ENCODE measurements at regions not wholly inside any gene's neighbourhood (a gene's known extent, or its start where the extent isn't known, plus 50 kb on each side); places are given as distances from the start of the nearest gene placed in this dataset.

DNA sequence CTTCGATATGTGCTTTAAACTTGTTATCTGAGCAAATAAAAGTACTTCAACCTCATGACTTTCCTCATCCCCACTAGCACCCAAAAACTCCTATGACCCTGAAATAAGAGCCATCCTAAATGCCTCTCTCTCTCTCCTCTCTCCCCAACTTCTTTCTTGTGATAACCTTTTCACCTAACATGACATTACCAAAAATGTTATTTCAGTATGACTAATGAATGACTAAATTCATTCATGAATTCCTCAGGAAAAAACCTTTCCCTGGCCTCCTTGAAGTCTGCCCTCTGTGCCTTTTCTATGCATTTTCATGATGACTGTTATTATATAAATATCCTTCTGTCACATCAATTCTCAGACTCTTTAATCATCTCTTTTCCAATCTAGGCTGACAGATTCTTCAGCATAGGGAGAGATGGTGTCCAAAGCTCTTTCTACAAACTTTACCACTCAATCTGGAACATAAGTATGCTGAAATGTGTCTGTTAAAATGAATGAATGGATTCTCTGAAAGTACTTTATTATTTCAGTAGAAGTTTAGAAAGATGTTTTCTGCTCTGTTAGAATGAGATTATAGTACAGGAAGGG, 114.3 kb upstream of the GGTLC1 start:
- DNase-seq (ENCODE audit: low read depth): no peak

- no peak for DNase-seq (ENCODE audit: low read depth)
These were observed 113.7 kb upstream of the GGTLC1 start for GRCh38 chr20:24102290-24102689.

- DNase-seq (ENCODE audit: low read depth): peak; percentile 18
These were observed 111.9 kb upstream of the GGTLC1 start for GRCh38 chr20:24100370-24101011.

DNA sequence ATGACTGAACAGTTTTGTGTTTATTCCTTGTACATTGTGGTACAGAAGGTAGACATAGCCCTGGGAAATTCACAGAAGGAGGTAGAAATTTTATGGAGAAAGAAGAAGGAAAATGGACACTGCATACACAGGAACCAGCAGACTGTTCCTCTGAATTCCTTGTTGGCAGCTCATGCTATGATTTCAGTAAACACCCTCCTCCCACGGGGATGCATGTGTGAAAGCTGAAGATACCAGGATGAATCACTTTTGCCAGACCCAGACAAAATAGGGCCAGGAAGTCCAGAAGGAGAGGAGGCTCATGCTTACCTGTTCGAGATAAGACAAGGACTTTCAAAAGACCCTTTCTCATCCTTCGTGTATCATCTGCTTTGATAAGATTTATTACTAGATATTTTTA, 110.3 kb upstream of the GGTLC1 start:
- no peak for DNase-seq (ENCODE audit: low read depth)

- no peak for DNase-seq (ENCODE audit: low read depth)
These were observed 109.1 kb upstream of the GGTLC1 start for GRCh38 chr20:24097506-24098245.

GRCh38 chr20:24096864-24097450, 108.4 kb upstream of the GGTLC1 start:
- no peak for DNase-seq (ENCODE audit: low read depth)

DNA sequence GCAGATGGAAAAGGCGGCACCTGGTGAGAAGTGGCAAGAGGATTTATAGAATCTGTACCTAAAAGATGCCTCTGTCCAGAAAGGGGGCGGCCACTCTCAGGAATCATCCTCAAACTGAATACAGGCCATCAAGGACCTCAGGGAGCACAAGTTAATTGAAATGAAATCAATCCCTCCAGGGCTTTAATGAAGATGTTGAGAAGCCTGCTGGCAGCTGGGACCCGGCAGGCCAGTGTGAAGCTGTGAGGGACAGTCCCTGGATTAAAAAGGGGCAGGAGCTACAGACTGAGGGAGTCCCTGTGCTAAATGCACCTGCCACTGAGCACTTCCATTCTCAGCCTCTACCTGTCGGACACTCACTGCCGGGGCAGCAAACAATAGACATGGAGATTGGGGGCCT, 107.7 kb upstream of the GGTLC1 start:
- no peak for DNase-seq (ENCODE audit: low read depth)

DNA sequence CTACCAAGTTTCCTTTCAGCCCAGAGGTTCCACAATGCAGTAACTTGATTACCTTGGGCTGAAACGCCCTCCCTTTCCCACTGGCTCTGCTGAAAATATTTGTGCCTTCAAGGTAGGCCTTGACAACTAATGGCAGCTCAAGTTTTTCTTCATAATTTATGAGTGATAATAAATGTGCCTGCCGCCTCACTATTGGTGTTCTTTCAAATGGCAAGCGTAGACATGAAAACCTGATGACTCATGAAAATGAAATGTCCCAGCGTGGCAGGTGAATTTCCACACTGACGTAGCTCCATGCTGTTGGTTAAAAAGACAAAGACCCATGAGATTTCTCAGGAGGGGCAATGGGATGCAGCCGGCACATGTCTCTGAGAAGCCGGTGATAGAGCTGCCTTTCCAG, 107.2 kb upstream of the GGTLC1 start:
- DNase-seq (ENCODE audit: low read depth): no peak

- no peak for DNase-seq (ENCODE audit: low read depth)
These were observed 106.7 kb upstream of the GGTLC1 start for GRCh38 chr20:24095303-24095702.

- DNase-seq (ENCODE audit: low read depth): no peak
These were observed 101.0 kb upstream of the GGTLC1 start for GRCh38 chr20:24089576-24089975.

DNA sequence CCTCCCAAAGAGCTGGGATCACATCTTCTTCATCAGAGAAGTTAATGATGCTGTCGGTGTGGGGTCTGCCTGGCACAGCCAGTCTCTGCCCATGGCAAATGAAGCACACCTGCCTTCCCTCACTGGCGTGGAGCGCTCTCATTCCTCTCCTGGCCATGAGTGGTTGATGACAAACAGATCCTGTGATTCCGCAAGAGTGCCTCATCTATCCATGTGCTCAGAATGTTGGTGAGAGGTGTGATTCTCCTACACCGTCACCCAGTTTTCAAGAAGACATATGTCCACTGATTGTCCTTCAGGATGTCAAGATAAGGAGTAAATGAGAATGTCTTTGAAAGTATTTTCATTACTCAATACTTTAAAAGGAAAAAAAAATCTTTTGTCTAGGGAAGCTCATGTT, 97.5 kb upstream of the GGTLC1 start:
- no peak for DNase-seq (ENCODE audit: low read depth)

DNA sequence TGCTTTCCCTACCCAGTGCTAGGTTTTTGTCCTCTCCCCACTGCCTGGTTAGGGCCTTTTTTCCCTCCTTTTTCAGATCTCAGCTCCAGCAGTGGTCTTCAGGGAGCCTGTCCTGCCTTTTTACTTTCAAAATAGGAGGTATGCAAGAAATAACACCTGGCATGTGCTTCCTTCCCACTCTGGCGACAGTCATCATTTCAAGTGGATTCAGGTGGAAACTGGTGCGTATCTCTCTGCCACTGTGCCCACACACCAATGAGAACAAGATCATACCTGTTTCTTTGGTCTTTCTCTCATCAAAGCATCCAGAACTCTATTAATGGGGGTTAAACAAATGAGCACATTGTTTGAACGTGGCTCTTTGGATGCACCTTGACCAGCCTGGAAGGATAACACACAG, 95.7 kb upstream of the GGTLC1 start:
- DNase-seq (ENCODE audit: low read depth): no peak

DNA sequence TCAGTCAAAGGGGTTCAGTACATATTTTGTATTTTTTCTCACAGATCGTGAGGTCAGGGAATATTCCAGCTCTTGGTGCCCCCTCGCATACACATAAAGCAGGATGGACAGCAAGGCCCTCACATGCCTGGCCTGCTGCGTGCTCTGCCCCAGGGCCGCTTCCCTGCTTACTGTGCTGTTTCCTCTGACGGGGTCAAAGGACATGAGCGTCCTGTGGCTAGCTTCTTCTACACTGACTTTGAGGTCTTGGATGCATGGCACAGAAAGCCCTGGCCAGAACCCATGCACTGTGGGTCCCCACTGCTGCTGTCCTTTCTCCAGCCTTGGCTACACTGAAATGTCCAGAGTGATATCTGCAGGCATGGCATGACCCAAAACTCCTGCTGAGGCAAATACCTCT, 92.5 kb upstream of the GGTLC1 start:
- no peak for DNase-seq (ENCODE audit: low read depth)

- no peak for DNase-seq (ENCODE audit: low read depth)
These were observed 91.3 kb upstream of the GGTLC1 start for GRCh38 chr20:24079661-24080412.

- no peak for DNase-seq (ENCODE audit: low read depth)
These were observed 88.6 kb upstream of the GGTLC1 start for GRCh38 chr20:24077145-24077544.

DNA sequence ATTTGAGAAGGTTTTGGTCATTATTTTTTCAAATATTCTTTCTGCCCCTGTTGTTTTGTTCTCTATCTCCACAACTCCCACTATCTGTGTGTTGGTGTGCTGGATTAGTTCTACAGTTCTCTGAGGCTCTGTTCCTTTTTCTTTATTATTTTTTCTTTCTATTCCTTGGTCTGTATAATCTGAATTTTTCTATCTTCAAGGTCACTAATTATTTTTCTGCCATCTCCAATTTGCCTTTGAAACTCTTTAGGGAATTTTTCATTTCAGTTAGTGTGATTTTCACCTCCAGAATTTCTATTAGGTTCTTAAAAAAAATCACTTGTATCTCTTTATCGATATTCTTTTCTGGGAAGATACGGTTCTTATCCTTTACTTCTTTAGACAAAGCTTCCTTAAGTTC, 82.1 kb upstream of the GGTLC1 start:
- DNase-seq (ENCODE audit: low read depth): no peak

GRCh38 chr20:24066076-24066700, 77.6 kb upstream of the GGTLC1 start:
- no peak for DNase-seq (ENCODE audit: low read depth)

DNA sequence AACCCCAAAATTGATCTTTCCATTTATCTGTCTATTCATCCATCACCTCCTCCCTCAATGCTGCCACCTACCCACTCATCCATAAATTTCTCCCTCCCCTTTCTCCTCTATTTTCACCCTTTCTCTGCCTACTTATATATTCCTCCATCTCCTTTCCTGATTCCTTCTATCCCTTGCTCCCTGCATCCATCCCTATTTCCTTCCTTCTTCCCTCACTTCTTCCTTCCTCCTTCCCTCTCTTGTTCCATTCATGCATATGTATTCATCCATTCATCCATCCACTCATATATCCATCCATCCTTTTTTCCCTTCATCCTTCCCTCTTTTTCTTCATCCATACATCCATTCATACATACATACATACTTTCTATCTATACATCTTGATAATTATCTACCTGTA, 76.3 kb upstream of the GGTLC1 start:
- no peak for DNase-seq (ENCODE audit: low read depth)

DNA sequence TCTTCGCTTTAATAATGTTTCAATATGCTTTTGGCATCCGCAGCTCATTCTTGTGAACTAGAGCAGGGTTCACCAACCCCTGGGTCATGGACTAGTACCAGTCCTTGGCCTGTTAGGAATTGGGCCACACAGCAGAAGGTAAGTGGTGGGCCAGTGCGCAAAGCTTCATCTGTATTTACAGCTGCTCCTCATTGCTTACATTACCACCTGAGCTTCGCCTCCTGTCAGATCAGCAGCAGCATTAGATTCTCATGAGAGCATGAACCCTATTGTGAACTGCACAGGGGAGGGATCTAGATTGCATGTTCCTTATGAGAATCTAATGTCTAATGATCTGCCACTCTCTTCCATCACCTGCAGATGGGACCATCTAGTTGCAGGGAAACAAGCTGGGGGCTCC, 75.5 kb upstream of the GGTLC1 start:
- DNase-seq (ENCODE audit: low read depth): no peak

- DNase-seq (ENCODE audit: low read depth): no peak
These were observed 74.5 kb upstream of the GGTLC1 start for GRCh38 chr20:24063100-24063499.

- DNase-seq (ENCODE audit: low read depth): no peak
These were observed 72.4 kb upstream of the GGTLC1 start for GRCh38 chr20:24060851-24061590.
